ENCODE measurements at regions not wholly inside any gene's neighbourhood (a gene's known extent, or its start where the extent isn't known, plus 50 kb on each side); places are given as distances from the start of the nearest gene placed in this dataset.
"Not testable (repeated sequence)": the region's sequence is repeated elsewhere in the genome, so short reads cannot be mapped to it uniquely, and the experiment has no call there.

GRCh38 chr2:157023264-157023663 lies 234.2 kb upstream of the GALNT5 start:
- H3K9ac ChIP-seq (ENCODE audit: low read length); H3K79me1 ChIP-seq (replicated peaks; ENCODE audit: low read length, poor library complexity, severe bottlenecking); H2AFZ ChIP-seq (ENCODE audit: low read depth, low read length); H2BK120ac ChIP-seq (ENCODE audit: low read depth, low read length); DNase-seq; H3K4me1 ChIP-seq (ENCODE audit: control insufficient read depth, insufficient read depth, low read depth, low read length); H3K23ac ChIP-seq (ENCODE audit: low read length in 2 of 2); H2AK5ac ChIP-seq (ENCODE audit: low read length, severe bottlenecking); H3K4ac ChIP-seq (ENCODE audit: low read depth in 1 of 2, low read length in 2 of 2); H3K18ac ChIP-seq (ENCODE audit: low read depth in 1 of 2, low read length in 2 of 2); H3K4me3 ChIP-seq (ENCODE audit: insufficient read depth in 1 of 2, low read depth in 1 of 2, low read length in 2 of 2); H3K9me3 ChIP-seq (ENCODE audit: control insufficient read depth, low read length); H2BK15ac ChIP-seq (ENCODE audit: low read depth, poor library complexity, severe bottlenecking); H3K36me3 ChIP-seq (ENCODE audit: control insufficient read depth in 1 of 2, insufficient read depth in 2 of 2, low read depth in 1 of 2, low read length in 2 of 2); H2BK5ac ChIP-seq (ENCODE audit: low read depth, low read length, poor library complexity, severe bottlenecking); H4K8ac ChIP-seq (ENCODE audit: low read length); H3K27ac ChIP-seq (ENCODE audit: low read length, poor library complexity, severe bottlenecking); H3K14ac ChIP-seq (ENCODE audit: low read length in 2 of 2); H4K91ac ChIP-seq (ENCODE audit: low read length); H3K4me2 ChIP-seq (ENCODE audit: low read length, poor library complexity, severe bottlenecking); H3K27me3 ChIP-seq (ENCODE audit: control insufficient read depth in 1 of 2, insufficient read depth in 1 of 2, low read length in 2 of 2); H2BK12ac ChIP-seq (ENCODE audit: low read length in 2 of 2): not testable (repeated sequence)
- WGBS: 44% methylated on average over 1 of the region's 1 CpG

GRCh38 chr2:157024129-157024528 lies 233.4 kb upstream of the GALNT5 start:
- Histone ChIP-seq H3K4me2 (ENCODE audit: low read length, poor library complexity, severe bottlenecking) (no peak overlapping the region), H2BK120ac (ENCODE audit: low read depth, low read length) (no peak overlapping the region), H4K8ac (ENCODE audit: low read length) (no peak overlapping the region), H3K4me1 (ENCODE audit: control insufficient read depth, insufficient read depth, low read depth, low read length) (no peaks in the 10 kb centered on the region), H3K23ac (ENCODE audit: low read length in 2 of 2) (no peak overlapping the region), H2BK5ac (ENCODE audit: low read depth, low read length, poor library complexity, severe bottlenecking) (no peak overlapping the region), H3K36me3 (ENCODE audit: control insufficient read depth in 1 of 2, insufficient read depth in 2 of 2, low read depth in 1 of 2, low read length in 2 of 2) (no peaks in the 10 kb centered on the region), H3K18ac (ENCODE audit: low read depth in 1 of 2, low read length in 2 of 2) (no peak overlapping the region), H4K91ac (ENCODE audit: low read length) (no peak overlapping the region), H3K27me3 (ENCODE audit: control insufficient read depth in 1 of 2, insufficient read depth in 1 of 2, low read length in 2 of 2) (no peaks in the 10 kb centered on the region), H3K79me1 (replicated peaks; ENCODE audit: low read length, poor library complexity, severe bottlenecking) (no peaks in the 10 kb centered on the region), H2AK5ac (ENCODE audit: low read length, severe bottlenecking) (no peak overlapping the region), H3K27ac (ENCODE audit: low read length, poor library complexity, severe bottlenecking) (no peak overlapping the region), H3K9ac (ENCODE audit: low read length) (no peak overlapping the region), H3K4me3 (ENCODE audit: insufficient read depth in 1 of 2, low read depth in 1 of 2, low read length in 2 of 2) (no peak overlapping the region), H2BK12ac (ENCODE audit: low read length in 2 of 2) (no peak overlapping the region), H3K9me3 (ENCODE audit: control insufficient read depth, low read length) (no peaks in the 10 kb centered on the region), H2BK15ac (ENCODE audit: low read depth, poor library complexity, severe bottlenecking) (no peak overlapping the region), H3K4ac (ENCODE audit: low read depth in 1 of 2, low read length in 2 of 2) (no peak overlapping the region), H2AFZ (ENCODE audit: low read depth, low read length) (no peak overlapping the region), H3K14ac (ENCODE audit: low read length in 2 of 2) (no peak overlapping the region)
- 75% methylated on average over 5 of the region's 5 CpGs for WGBS
- no peak for DNase-seq

GRCh38 chr2:157032017-157032416 lies 225.5 kb upstream of the GALNT5 start:
- H4K8ac ChIP-seq (ENCODE audit: low read length): no peak overlapping the region
- no peak overlapping the region for H3K4me3 ChIP-seq (ENCODE audit: insufficient read depth in 1 of 2, low read depth in 1 of 2, low read length in 2 of 2)
- 30% methylated on average over 2 of the region's 2 CpGs for WGBS
- no peak overlapping the region for H2BK5ac ChIP-seq (ENCODE audit: low read depth, low read length, poor library complexity, severe bottlenecking)
- no peaks in the 10 kb centered on the region for H3K27me3 ChIP-seq (ENCODE audit: control insufficient read depth in 1 of 2, insufficient read depth in 1 of 2, low read length in 2 of 2)
- H3K4me2 ChIP-seq (ENCODE audit: low read length, poor library complexity, severe bottlenecking): no peak overlapping the region
- H2BK15ac ChIP-seq (ENCODE audit: low read depth, poor library complexity, severe bottlenecking): no peak overlapping the region
- peak; percentile 85 for DNase-seq
- H3K9me3 ChIP-seq (ENCODE audit: control insufficient read depth, low read length): no peaks in the 10 kb centered on the region
- H3K79me1 ChIP-seq (replicated peaks; ENCODE audit: low read length, poor library complexity, severe bottlenecking): no peaks in the 10 kb centered on the region
- no peak overlapping the region for H2AFZ ChIP-seq (ENCODE audit: low read depth, low read length)
- no peak overlapping the region for H2BK12ac ChIP-seq (ENCODE audit: low read length in 2 of 2)
- no peak overlapping the region for H4K91ac ChIP-seq (ENCODE audit: low read length)
- no peak overlapping the region for H3K23ac ChIP-seq (ENCODE audit: low read length in 2 of 2)
- H3K9ac ChIP-seq (ENCODE audit: low read length): peak overlapping the region; percentile 67
- no peaks in the 10 kb centered on the region for H3K36me3 ChIP-seq (ENCODE audit: control insufficient read depth in 1 of 2, insufficient read depth in 2 of 2, low read depth in 1 of 2, low read length in 2 of 2)
- H3K4me1 ChIP-seq (ENCODE audit: control insufficient read depth, insufficient read depth, low read depth, low read length): no peaks in the 10 kb centered on the region
- no peak overlapping the region for H3K4ac ChIP-seq (ENCODE audit: low read depth in 1 of 2, low read length in 2 of 2)
- H3K14ac ChIP-seq (ENCODE audit: low read length in 2 of 2): no peak overlapping the region
- no peak overlapping the region for H2AK5ac ChIP-seq (ENCODE audit: low read length, severe bottlenecking)
- H3K18ac ChIP-seq (ENCODE audit: low read depth in 1 of 2, low read length in 2 of 2): no peak overlapping the region
- H2BK120ac ChIP-seq (ENCODE audit: low read depth, low read length): no peak overlapping the region
- H3K27ac ChIP-seq (ENCODE audit: low read length, poor library complexity, severe bottlenecking): peak overlapping the region; percentile 60

GRCh38 chr2:157036726-157037125 lies 220.8 kb upstream of the GALNT5 start:
- no peak for DNase-seq
- no peaks in the 10 kb centered on the region for H3K27me3 ChIP-seq (ENCODE audit: control insufficient read depth in 1 of 2, insufficient read depth in 1 of 2, low read length in 2 of 2)
- H2BK15ac ChIP-seq (ENCODE audit: low read depth, poor library complexity, severe bottlenecking): no peak overlapping the region
- no peaks in the 10 kb centered on the region for H3K9me3 ChIP-seq (ENCODE audit: control insufficient read depth, low read length)
- H3K9ac ChIP-seq (ENCODE audit: low read length): no peak overlapping the region
- H2AK5ac ChIP-seq (ENCODE audit: low read length, severe bottlenecking): no peak overlapping the region
- 93% methylated on average over 1 of the region's 2 CpGs for WGBS
- H4K91ac ChIP-seq (ENCODE audit: low read length): no peak overlapping the region
- H3K14ac ChIP-seq (ENCODE audit: low read length in 2 of 2): no peak overlapping the region
- no peak overlapping the region for H3K23ac ChIP-seq (ENCODE audit: low read length in 2 of 2)
- H3K4me3 ChIP-seq (ENCODE audit: insufficient read depth in 1 of 2, low read depth in 1 of 2, low read length in 2 of 2): no peak overlapping the region
- H3K4ac ChIP-seq (ENCODE audit: low read depth in 1 of 2, low read length in 2 of 2): no peak overlapping the region
- no peak overlapping the region for H2BK5ac ChIP-seq (ENCODE audit: low read depth, low read length, poor library complexity, severe bottlenecking)
- H2AFZ ChIP-seq (ENCODE audit: low read depth, low read length): no peak overlapping the region
- no peaks in the 10 kb centered on the region for H3K36me3 ChIP-seq (ENCODE audit: control insufficient read depth in 1 of 2, insufficient read depth in 2 of 2, low read depth in 1 of 2, low read length in 2 of 2)
- H4K8ac ChIP-seq (ENCODE audit: low read length): no peak overlapping the region
- no peak overlapping the region for H3K27ac ChIP-seq (ENCODE audit: low read length, poor library complexity, severe bottlenecking)
- H3K4me2 ChIP-seq (ENCODE audit: low read length, poor library complexity, severe bottlenecking): no peak overlapping the region
- H3K18ac ChIP-seq (ENCODE audit: low read depth in 1 of 2, low read length in 2 of 2): no peak overlapping the region
- H2BK120ac ChIP-seq (ENCODE audit: low read depth, low read length): no peak overlapping the region
- H2BK12ac ChIP-seq (ENCODE audit: low read length in 2 of 2): no peak overlapping the region
- H3K79me1 ChIP-seq (replicated peaks; ENCODE audit: low read length, poor library complexity, severe bottlenecking): no peaks in the 10 kb centered on the region
- no peaks in the 10 kb centered on the region for H3K4me1 ChIP-seq (ENCODE audit: control insufficient read depth, insufficient read depth, low read depth, low read length)
